DMS 273 (cell line): ENCODE measurements at regions not wholly inside any gene's neighbourhood (a gene's known extent, or its start where the extent isn't known, plus 50 kb on each side); places are given as distances from the start of the nearest gene placed in this dataset.
"Not testable (repeated sequence)": the region's sequence is repeated elsewhere in the genome, so short reads cannot be mapped to it uniquely, and the experiment has no call there.

Source experiments
- DNase-seq: peaks from one replicate; lab custom pipeline; 2025; ENCODE audit not compliant: unreplicated experiment; lab: John Stamatoyannopoulos, UW

DNA sequence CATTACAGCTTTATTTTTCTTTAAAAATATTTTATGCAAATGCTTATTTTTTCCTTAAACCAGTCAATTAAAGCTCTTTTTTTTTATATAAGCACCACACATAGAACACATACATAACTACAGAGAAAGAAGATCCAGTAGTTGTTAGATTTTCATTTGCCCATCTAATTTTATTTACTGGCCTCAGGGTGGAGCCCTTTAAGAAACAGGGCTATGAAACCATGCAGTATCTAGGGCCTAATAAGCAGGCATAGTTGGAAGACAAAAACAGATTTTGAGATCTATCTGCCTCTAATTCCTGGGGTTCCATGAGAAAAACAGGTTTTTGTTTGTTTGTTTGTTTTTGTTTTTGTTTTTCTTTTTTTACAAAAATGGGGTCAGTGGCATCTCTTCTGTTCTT lies 120.6 kb downstream of the BCHE start:
- no peak for DNase-seq

DNA sequence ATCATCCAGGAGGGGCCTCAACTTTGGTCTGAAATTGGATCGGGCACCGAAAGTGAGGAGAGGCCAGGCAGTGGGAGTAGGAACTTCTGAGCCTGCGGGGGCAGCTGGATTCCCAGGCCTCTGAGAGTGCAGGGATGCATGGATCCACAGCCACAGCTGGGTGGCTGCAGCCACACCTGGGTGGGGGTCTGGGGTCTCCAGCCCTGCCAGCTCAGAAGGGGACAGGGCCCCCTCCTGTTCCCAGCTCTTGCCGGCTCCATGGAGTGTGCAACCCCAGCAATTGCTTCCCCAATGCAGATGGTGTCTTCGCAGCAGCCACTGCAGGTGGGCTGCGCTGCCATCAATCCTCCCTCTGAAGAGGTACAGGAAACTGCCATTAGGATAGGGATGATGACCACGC lies 123.7 kb downstream of the BCHE start:
- no peak for DNase-seq

DNA sequence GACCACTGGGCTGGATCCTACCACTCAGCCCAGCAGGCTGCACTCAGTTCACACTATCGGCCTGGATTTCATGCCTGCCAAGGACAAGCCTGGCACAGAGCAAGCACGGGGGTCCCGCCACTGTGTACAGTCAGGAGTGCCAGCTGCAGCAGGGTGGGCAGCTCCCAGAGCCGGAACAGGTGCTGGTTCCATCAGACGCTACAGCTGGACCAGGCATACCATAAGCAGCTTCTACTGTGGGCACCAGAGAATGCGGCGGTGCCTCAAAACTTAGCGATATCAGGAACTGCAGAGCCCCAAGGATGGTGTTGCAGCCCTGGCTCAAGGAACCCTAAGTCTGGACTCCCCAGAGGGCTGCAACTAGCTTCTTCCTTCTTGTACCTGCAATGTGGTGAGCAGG lies 124.8 kb downstream of the BCHE start:
- DNase-seq = no peak

DNA sequence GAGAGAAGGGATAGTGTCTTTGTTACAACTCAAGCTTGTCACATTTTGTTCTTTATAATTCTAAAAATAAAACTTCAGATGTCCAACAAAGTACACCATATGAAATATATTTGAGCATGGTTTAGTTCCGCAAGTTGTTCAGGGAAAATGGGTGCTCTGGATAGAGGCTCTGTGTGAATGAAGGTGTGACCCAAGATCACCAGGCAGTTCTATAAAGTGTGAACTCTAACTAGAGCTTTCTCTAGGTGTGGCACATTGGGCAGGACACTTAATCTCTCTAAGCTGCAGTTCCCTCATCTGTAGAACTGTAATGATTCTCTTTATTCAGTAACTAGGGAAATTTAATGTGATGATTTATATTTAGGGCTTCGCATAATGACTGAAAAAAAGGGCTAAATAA lies 139.3 kb downstream of the BCHE start:
- no peak for DNase-seq

DNA sequence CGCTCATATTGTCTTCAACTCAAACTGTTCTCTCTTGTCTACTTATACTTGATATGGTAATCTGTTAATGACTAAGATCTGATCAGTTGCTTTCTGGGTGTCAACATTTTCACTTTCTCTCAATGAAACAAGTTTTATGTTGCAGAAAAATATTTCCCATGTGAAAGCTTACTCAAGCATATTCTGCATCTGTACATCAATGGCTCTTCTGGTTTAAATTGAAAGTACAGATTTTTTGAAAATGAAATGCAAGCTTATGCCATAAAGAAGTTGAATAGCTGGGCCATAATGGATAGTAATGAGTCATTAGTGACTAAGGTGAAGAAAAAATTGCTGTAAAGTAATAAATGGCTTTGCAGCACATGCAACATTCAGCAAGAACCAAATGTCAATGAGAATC lies 140.7 kb downstream of the BCHE start:
- DNase-seq = no peak

DNA sequence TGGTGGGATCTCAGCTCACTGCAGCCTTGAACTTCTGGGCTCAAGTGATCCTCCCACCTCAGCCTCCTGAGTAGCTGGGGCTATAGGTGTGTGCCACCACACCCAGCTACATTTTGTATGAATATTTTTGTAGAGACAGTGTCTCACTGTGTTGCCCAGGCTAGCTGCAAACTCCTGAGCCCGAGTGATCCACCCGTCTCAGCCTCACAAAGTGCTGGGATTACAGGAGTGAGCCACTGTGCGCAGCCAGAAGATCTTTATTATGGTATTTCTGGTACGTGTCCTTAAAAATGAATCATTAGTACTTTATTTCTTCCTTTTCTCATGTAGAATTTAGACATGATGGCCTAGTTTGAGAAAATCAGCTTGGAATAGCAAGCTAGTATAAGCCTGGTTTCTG lies 153.3 kb downstream of the BCHE start:
- no peak for DNase-seq

DNA sequence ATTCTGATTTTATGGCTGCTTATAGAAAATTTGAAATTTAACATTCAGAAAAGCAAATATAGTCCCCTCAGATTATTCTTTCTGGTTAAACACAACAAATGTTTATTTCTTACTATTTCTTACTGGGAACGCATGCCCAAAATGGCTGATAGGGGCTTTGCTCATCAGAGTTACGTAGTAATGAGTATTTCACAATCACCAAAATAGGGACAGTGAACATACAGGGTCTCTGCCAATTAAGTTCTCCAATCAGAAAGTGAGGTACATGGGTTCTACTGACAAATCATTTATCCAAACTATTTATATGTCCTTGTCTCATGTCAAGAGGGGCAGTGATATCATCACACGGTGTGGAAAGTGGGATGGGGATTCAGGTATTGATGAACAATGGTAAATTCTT lies 154.5 kb downstream of the BCHE start:
- DNase-seq = no peak

DNA sequence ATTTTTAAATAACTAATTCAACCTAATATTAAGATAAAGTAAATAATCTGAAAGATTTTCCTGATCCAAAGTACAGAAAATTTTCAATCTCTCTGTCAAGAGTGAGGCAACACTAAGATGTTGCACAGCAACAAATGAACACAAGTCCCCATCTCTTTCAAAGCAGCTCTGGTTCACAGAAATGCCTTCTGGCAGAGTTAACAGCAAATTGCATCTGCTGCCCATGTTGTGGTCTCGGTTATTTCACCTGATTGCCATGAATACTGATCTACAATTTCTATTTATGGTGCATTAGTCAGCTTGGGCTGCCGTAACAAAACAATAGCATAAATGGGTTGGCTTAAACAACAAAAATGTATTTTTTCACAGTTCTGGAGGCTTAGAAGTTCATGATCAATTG lies 167.3 kb downstream of the BCHE start:
- DNase-seq = no peak

DNA sequence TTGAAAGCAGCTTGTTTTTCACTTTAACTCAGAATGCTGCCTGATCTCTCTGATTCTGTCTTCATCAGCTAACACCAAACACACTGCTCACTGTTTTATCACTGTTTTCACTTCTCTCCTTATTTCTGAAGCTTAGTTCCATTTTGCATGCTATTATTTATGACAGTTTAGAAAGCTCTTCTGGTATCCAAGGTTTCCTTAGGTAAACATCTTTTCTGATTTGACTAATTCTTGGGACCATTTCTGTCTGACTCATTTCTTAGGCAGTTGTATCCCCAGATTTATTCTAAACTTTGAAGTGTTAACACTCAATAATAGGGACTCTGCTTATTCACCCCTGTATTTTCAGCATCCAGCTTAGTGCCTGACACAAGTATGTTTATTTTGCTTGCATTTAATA lies 167.7 kb downstream of the BCHE start:
- DNase-seq = no peak

DNA sequence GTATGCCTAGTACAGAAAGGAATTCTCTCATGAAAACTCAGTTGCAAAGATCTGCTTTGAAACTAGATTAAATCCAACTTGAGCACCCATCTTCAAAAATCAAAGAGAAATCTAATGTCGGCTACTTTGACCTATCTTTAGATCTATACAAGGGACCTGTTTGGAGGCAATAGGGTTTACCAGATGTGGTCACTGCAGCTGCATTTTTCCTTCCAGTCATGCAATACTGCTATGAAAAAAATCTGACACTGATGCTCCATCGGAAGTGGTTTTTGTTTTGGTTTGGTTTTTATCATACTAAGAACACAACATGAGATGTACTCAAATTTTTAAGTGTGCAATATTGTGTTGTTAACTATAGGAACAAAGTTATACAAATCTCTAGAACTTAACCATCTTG lies 169.5 kb downstream of the BCHE start:
- DNase-seq = no peak

DNA sequence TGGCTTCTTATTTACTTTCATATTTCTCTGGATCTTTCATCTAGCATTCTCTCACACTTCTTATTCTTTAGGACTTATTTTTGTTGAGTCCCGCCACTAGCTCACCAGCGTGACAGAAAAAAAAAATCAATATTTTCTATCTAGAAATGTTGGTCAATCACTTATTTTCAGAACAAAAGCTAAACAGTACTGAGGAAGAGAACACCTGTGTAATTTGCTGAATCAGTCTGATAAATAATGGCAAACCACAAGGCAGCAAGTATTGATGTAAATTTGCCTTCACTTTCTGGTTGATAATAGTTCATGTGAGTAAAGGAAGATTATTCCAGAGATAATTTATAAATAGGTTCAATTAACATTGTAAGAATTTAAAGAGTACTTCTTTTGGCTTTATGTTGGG lies 179.2 kb downstream of the BCHE start:
- no peak for DNase-seq

DNA sequence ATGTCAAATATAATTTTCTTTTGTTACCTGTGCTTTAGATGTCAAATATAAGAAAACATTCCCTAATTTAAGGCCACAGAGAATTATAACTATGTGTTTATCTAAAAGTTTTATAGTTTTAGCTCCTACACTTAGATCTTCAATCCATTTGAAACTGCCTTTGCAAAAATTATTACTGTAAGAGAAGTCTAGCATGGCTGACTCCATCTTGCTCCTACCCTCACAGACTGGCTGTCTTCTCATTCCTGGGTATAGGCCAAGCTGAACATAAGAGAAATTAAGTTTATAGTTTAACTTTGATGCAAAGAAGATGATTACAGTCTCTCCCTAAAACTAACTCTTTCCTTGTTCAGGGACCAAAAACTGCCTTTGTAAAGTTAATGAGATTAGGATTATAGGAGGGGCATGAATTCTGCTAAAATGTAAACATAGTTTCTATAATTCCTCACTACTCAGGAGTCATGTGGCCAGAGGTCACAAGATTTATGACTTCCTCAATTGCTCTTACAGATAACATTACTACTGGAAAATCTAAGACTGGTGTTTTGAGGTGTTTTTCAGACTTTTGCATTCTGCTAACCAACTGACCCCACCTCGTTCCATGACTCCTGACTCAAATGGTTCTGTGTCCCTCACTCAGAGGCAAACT lies 184.0 kb downstream of the BCHE start:
- no peak for DNase-seq

DNA sequence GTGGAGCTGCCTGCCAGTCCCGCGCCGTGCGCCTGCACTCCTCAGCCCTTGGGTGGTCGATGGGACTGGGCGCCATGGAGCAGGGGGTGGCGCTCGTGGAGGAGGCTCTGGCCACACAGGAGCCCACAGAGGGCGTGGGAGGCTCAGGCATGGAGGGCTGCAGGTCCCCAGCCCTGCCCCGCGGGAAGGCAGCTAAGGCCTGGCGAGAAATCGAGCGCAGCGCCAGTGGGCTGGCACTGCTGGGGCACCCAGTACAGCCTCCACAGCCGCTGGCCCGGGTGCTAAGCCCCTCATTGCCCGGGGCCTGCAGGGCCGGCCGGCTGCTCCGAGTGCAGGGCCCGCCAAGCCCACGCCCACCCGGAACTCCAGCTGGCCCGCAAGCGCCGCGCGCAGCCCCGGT lies 187.9 kb downstream of the BCHE start:
- not testable (repeated sequence) for DNase-seq

DNA sequence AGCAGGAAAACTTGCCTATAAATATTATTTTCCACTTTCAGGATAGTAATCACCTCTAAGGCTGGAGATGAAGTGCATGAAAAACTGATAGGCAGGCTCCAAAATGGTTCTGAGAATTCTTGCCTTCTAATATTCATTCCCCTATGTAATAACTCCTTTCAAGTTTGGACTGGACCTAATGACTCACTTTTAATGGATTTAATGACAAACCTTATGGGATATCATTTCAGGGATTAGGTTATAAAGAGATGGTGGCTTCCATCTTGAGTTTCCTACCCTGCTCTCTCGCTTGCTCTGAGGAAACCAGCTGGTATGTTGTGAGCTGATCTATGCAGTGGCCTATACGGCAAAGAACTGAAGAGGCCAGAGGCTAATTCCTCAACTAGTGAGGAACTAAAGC lies 192.0 kb downstream of the BCHE start:
- no peak for DNase-seq

DNA sequence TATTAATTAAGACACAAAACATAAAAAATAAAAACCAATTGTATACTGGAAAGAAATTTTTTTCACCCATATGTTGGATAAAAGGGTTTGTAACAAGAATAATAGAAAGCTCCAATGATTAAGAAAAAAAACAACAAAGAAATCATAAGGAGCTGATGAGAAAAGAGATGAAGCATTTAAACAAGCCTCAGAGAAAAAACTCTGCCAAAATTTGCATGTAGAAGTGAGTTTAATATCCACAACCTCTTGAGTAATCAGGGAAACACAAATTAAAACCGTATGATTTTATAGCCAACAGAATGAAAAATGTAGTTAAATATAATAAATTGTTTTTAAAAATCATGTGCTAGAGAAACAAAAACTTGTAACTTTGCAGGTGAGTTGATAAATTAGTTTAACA lies 192.9 kb downstream of the BCHE start:
- no peak for DNase-seq

DNA sequence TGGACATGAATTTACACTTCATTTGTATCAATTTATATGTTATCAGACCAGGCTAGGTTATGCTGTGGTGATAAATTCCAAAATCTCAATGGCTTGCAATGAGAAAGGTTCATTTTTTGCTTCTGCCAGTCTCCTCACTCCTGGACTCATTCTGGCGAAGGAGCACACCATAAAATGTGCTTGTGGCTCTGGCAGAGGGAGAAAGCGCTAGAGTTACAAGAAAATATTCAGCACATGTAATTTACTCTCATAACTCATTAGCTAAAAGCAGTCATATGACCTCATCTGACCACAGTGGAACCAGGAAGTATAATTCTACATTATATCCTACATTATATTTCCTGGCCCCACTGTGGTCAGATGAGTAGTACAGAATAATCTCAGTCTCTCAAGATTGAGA lies 193.8 kb downstream of the BCHE start:
- DNase-seq = no peak

DNA sequence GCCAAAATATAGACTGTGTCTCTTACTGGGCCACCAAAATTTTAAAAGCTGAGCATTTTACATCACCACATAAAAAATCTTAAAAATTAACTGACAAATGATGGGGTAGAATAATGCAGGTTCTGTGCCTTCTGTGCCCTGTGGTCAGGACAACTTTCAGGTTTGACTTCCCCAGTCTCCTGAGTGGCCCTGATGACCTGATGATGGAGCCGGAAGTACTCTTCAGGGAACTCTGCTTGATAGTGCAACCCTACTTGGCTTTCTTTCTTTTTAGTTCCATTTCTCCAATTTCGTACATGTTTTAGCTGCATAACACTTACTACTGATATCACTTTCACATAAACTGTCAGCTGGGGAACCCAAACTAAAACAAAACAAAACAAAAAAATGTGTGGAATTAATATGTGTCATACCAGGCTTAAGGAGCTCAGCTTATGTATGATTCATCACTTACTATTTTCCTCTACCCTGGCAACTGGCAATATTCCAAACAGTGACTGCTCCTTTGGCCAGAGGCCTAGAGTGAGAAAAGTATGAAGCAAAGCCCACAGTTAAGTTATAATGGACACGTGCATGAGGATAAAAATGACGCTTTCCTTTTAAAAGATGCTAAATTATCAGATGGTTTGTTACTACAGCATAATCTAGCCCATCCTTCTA lies 194.3 kb downstream of the BCHE start:
- DNase-seq = peak; percentile 65

DNA sequence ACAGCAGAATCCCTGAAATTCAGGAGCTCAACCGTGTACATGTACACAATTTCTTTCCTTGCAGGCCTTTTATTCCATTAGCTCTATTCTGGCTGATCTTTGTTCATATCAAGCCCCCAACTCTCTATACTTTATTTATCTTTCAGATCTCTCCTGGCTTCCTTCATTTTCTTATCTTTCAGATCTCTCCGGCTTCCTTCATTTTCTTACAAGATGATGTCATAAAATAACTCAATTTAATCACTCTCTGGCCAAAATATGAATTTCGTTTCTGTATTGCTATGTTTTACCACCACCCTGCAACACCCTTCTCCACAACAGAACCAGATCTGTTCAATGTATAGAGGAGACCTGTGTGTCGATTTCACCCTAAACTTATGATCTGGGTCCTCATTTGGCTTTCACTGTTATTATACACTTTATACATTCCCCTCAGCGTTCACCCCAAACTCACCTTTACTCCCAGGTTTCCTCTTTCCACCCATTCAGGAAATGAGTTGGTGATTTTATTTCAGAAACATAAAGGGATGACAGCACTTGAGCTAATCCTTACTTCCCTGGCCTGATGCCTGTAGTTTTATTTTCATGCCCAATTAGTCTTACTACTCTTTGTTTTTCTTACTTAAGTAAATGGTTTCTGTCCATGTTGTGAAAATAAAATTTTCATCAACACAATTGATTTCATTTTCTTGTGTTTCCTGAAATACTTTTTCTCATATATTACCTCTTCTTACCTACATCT lies 195.5 kb downstream of the BCHE start:
- DNase-seq = no peak

DNA sequence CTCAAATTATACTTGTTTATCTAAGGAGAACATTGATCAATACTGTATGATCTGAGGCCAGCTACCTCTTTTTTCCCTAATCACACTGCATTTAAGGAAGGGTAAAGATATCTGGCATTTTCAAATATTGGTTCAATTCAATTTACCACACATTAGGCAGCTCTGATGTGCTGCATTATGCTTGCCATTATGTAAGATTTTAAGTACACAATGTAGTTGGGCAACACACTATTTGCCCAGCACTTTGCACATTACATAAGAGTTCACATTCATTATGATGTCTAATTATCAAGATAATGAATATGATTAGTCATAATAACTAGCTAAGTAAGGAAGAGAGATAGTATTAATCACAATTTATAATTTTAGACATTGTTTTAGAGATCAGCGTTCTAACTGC lies 196.3 kb downstream of the BCHE start:
- no peak for DNase-seq

DNA sequence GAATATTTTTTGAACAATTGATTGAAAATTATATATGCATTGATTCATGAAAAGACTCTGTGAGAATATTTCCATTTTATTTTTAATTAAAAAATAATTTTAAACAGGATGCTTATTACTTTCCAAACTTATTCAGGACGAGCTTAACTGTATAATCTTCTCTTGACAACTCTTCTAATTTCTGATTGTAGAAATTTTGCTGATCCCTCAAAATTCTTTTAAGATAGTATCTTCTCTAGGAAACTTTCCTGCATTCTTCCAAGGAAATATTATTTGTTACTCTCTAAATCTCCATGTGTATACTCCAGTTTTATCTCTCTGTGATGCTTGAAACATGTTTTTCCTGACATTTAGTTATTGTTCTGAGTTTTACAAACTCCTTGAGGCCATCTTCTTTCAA lies 197.2 kb downstream of the BCHE start:
- no peak for DNase-seq

DNA sequence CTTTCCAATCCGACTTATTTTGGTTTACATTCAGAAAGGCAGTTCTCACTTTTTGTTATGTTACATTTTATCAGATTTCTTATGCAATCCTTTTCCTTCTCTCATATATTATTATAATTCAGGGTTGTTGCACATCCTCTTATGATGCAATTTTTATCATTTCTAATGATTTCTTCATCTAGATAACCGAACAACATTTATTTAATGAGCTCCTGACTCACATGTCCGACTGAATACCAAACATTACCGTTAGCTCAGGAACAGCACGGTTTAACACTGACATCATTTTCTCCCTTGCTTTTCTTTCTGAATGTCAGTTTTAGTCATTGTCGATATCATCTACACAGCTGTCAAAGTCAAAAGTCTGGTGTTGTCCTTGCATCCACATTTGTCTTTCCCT lies 199.2 kb downstream of the BCHE start:
- DNase-seq = no peak

DNA sequence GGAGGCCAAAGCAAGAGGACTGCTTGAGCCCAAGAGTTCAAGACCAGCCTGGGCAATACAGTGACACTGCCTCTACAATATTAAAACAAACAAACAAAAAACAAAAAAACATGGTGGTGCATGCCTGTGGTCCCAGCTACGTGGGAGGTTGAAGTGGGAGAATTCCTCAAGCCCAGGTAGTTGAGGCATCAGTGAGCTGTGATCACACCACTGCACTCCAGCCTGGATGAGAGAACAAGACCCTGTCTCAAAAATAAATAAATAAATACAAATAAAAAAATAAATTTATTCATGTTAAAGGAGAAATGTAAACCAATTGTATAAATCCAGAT lies 200.6 kb downstream of the BCHE start:
- DNase-seq = no peak
